Karpas-422 (cell line): ENCODE measurements at regions not wholly inside any gene's neighbourhood (a gene's known extent, or its start where the extent isn't known, plus 50 kb on each side); places are given as distances from the start of the nearest gene placed in this dataset. TPM values are rescaled to one million over a fixed set of nuclear protein-coding genes. Genes with fewer than 3 reads are reported as not detected.

Experiments used
- DNase-seq: peaks from one replicate; pipeline ENCODE4 v3.0.0-alpha.2; 2015
- H2AFZ ChIP-seq: fragments of 200-600 bp; sonication (generic); 2 replicates; pipeline ENCODE4 v1.6.1; 2014; ENCODE audit warnings: antibody characterized with exemption, low read length, mixed read lengths
- H3K27ac ChIP-seq: fragments of 200-600 bp; sonication (generic); 2 replicates; pipeline ENCODE4 v1.5.1; 2014; ENCODE audit warnings: mild to moderate bottlenecking, low read length, moderate library complexity
- H3K27me3 ChIP-seq: fragments of 200-600 bp; sonication (generic); 2 replicates; pipeline ENCODE4 v1.6.1; 2014; ENCODE audit warnings: low read length, mixed read lengths
- H3K36me3 ChIP-seq: fragments of 200-600 bp; sonication (generic); 2 replicates; pipeline ENCODE4 v1.6.1; 2014; ENCODE audit warnings: low read length, mixed read lengths; ENCODE audit not compliant: insufficient read depth
- H3K4me1 ChIP-seq: fragments of 200-600 bp; sonication (generic); 2 replicates; pipeline ENCODE4 v1.6.1; 2014; ENCODE audit warnings: mild to moderate bottlenecking, low read length, mixed read lengths
- H3K4me2 ChIP-seq: fragments of 200-600 bp; sonication (generic); 2 replicates; pipeline ENCODE4 v1.6.1; 2014; ENCODE audit warnings: low read length, low read depth, mild to moderate bottlenecking; ENCODE audit not compliant: poor library complexity, severe bottlenecking
- H3K4me3 ChIP-seq: fragments of 200-600 bp; sonication (generic); 2 replicates; pipeline ENCODE4 v1.5.1; 2014; ENCODE audit warnings: mild to moderate bottlenecking, antibody characterized with exemption, low read length, mixed read lengths
- H3K79me2 ChIP-seq: fragments of 200-600 bp; sonication (generic); 2 replicates; pipeline ENCODE4 v1.6.1; 2014; ENCODE audit warnings: mild to moderate bottlenecking, low read length, mixed read lengths
- H3K9ac ChIP-seq: fragments of 200-600 bp; sonication (generic); 2 replicates; pipeline ENCODE4 v1.6.0; 2014; ENCODE audit warnings: low read length
- H3K9me2 ChIP-seq: fragments of 200-600 bp; sonication (generic), shearing (Covaris generic); replicated peaks from 2 replicates; pipeline ENCODE4 v1.6.0; 2014; ENCODE audit warnings: mild to moderate bottlenecking, low read length, moderate library complexity; ENCODE audit not compliant: insufficient read depth
- H3K9me3 ChIP-seq: fragments of 300-700, 200-600 bp; sonication (generic); 2 replicates; pipeline ENCODE4 v1.6.1; 2014; ENCODE audit warnings: low read length, mixed read lengths
- H4K20me1 ChIP-seq: fragments of 200-600 bp; sonication (generic); 2 replicates; pipeline ENCODE4 v1.6.1; 2014; ENCODE audit warnings: mild to moderate bottlenecking, antibody characterized with exemption, low read length, low read depth; ENCODE audit not compliant: insufficient read depth
- small RNA-seq: library from RNA; depleted of rRNA; stranded (forward); fragments of <200 nt; gene quantifications from one replicate; pipeline ENCODE3, GENCODE V24; 2014

DNA sequence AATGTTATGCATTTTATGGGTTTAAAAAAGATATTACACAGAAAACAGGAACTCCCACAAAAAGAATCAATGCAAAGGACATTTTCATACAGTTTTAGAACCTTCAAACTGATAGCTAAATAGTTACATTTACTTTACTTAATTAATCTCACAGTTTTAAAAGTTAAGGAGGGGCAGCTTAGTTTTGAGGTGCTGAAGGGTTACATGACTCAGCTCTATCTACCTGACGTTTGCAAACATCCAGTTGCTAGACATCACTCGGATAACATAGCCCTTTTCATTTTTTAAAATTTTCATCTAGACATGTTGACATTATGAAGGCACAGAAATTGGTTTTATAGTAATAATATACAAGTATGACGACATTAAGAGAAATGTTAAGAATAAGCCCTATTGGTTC lies 53.7 kb upstream of the HSD17B12 start:
- Histone ChIP-seq H3K4me2 (no peak overlapping the region), H3K9me2 (no peaks in the 10 kb centered on the region), H3K36me3 (no peaks in the 10 kb centered on the region), H3K79me2 (no peaks in the 10 kb centered on the region), H4K20me1 (no peaks in the 10 kb centered on the region), H3K27me3 (no peaks in the 10 kb centered on the region), H3K9ac (no peak overlapping the region), H3K9me3 (no peaks in the 10 kb centered on the region), H3K4me3 (no peak overlapping the region), H3K4me1 (peaks cover 7% of the 10 kb centered on the region), H3K27ac (no peak overlapping the region), H2AFZ (no peak overlapping the region)
- no peak for DNase-seq

Small RNAs in the stretch of these regions (small RNA-seq; reads per million reads assigned to genes)
- 0.47 reads per million, percentile 8 among the genes with 10 or more reads in this experiment for gene MIR129-2
- gene MIR670: not detected
